ENCODE measurements at regions not wholly inside any gene's neighbourhood (a gene's known extent, or its start where the extent isn't known, plus 50 kb on each side); places are given as distances from the start of the nearest gene placed in this dataset.

GRCh38 chr3:57009802-57010201, 50.7 kb upstream of the SPATA12 start:
- Mint-ChIP-seq H3K27ac (no peak overlapping the region), H3K36me3 (ENCODE audit: insufficient read depth) (peaks cover 3% of the 10 kb centered on the region), H3K4me1 (ENCODE audit: low read depth) (peaks cover 23% of the 10 kb centered on the region), H3K4me3 (ENCODE audit: low read depth) (no peak overlapping the region), H3K27me3 (no peaks in the 10 kb centered on the region), H3K9me3 (ENCODE audit: low read depth) (no peaks in the 10 kb centered on the region)
- no peak for DNase-seq (ENCODE audit: low spot score, unreplicated experiment)
- no peak for TF ChIP-seq CTCF (IDR thresholded peaks at IDR 0.05; ENCODE audit: unreplicated experiment)

- no peak overlapping the region for H3K27ac Mint-ChIP-seq
- H3K36me3 Mint-ChIP-seq (ENCODE audit: insufficient read depth) = peaks cover 3% of the 10 kb centered on the region
Measured at GRCh38 chr3:57009367-57009766, 51.1 kb upstream of the SPATA12 start.

GRCh38 chr3:57007521-57008460, 52.7 kb upstream of the SPATA12 start:
- peak overlapping the region; percentile 74 for H3K27ac Mint-ChIP-seq
- TF ChIP-seq CTCF (IDR thresholded peaks at IDR 0.05; ENCODE audit: unreplicated experiment) = no peak
- H3K27me3 Mint-ChIP-seq = no peaks in the 10 kb centered on the region
- DNase-seq (ENCODE audit: low spot score, unreplicated experiment) = no peak
- H3K36me3 Mint-ChIP-seq (ENCODE audit: insufficient read depth) = peaks cover 1% of the 10 kb centered on the region
- no peak overlapping the region for H3K4me3 Mint-ChIP-seq (ENCODE audit: low read depth)
- peaks cover 23% of the 10 kb centered on the region for H3K4me1 Mint-ChIP-seq (ENCODE audit: low read depth)
- H3K9me3 Mint-ChIP-seq (ENCODE audit: low read depth) = no peaks in the 10 kb centered on the region

More at GRCh38 chr3:57009367-57009766, 51.1 kb upstream of the SPATA12 start:
- Mint-ChIP-seq H3K27me3 (no peaks in the 10 kb centered on the region), H3K9me3 (ENCODE audit: low read depth) (no peaks in the 10 kb centered on the region), H3K4me1 (ENCODE audit: low read depth) (peaks cover 23% of the 10 kb centered on the region), H3K4me3 (ENCODE audit: low read depth) (no peak overlapping the region)
- TF ChIP-seq CTCF (IDR thresholded peaks at IDR 0.05; ENCODE audit: unreplicated experiment) = no peak
- no peak for DNase-seq (ENCODE audit: low spot score, unreplicated experiment)

GRCh38 chr3:57006949-57007419, 53.5 kb upstream of the SPATA12 start:
- no peaks in the 10 kb centered on the region for H3K27me3 Mint-ChIP-seq
- no peak for DNase-seq (ENCODE audit: low spot score, unreplicated experiment)
- peak overlapping the region; percentile 47 for H3K27ac Mint-ChIP-seq
- H3K9me3 Mint-ChIP-seq (ENCODE audit: low read depth) = no peaks in the 10 kb centered on the region
- peaks cover 23% of the 10 kb centered on the region for H3K4me1 Mint-ChIP-seq (ENCODE audit: low read depth)
- no peak overlapping the region for H3K4me3 Mint-ChIP-seq (ENCODE audit: low read depth)
- peak; percentile 49 for TF ChIP-seq CTCF (IDR thresholded peaks at IDR 0.05; ENCODE audit: unreplicated experiment)
- peaks cover 1% of the 10 kb centered on the region for H3K36me3 Mint-ChIP-seq (ENCODE audit: insufficient read depth)

- no peak for TF ChIP-seq CTCF (IDR thresholded peaks at IDR 0.05; ENCODE audit: unreplicated experiment)
- no peaks in the 10 kb centered on the region for H3K27me3 Mint-ChIP-seq
- H3K9me3 Mint-ChIP-seq (ENCODE audit: low read depth) = no peaks in the 10 kb centered on the region
- DNase-seq (ENCODE audit: low spot score, unreplicated experiment) = no peak
- H3K4me3 Mint-ChIP-seq (ENCODE audit: low read depth) = no peak overlapping the region
- peaks cover 23% of the 10 kb centered on the region for H3K4me1 Mint-ChIP-seq (ENCODE audit: low read depth)
- H3K27ac Mint-ChIP-seq = no peak overlapping the region
- H3K36me3 Mint-ChIP-seq (ENCODE audit: insufficient read depth) = peaks cover 1% of the 10 kb centered on the region
Measured at GRCh38 chr3:57006179-57006657, 54.2 kb upstream of the SPATA12 start.
